ENCODE measurements at regions not wholly inside any gene's neighbourhood (a gene's known extent, or its start where the extent isn't known, plus 50 kb on each side); places are given as distances from the start of the nearest gene placed in this dataset.

- DNase-seq (ENCODE audit: low spot score), result no peak
- intact Hi-C loops (cut with DNase I), result no loop called here
These were observed 503.2 kb upstream of the CTSO start for GRCh38 chr4:156456830-156457229.

GRCh38 chr4:156443488-156443887 is 489.8 kb upstream of the CTSO start:
- intact Hi-C loops (cut with DNase I), result no loop called here
- no peak for DNase-seq (ENCODE audit: low spot score)

GRCh38 chr4:156442912-156443311 is 489.2 kb upstream of the CTSO start:
- DNase-seq (ENCODE audit: low spot score), result no peak

GRCh38 chr4:156439576-156440200 is 486.0 kb upstream of the CTSO start:
- DNase-seq (ENCODE audit: low spot score), result no peak
- intact Hi-C loops (cut with DNase I), result no loop called here

More at GRCh38 chr4:156442912-156443311, 489.2 kb upstream of the CTSO start:
- intact Hi-C loops (cut with DNase I), result no loop called here

GRCh38 chr4:156437666-156438065 is 484.0 kb upstream of the CTSO start:
- DNase-seq (ENCODE audit: low spot score), result no peak
- intact Hi-C loops (cut with DNase I), result no loop called here

- intact Hi-C loops (cut with DNase I), result no loop called here
- no peak for DNase-seq (ENCODE audit: low spot score)
These were observed 468.9 kb upstream of the CTSO start for GRCh38 chr4:156422576-156422975.

- DNase-seq (ENCODE audit: low spot score), result no peak
- intact Hi-C loops (cut with DNase I), result no loop called here
These were observed 467.0 kb upstream of the CTSO start for GRCh38 chr4:156420623-156421022.

- no peak for DNase-seq (ENCODE audit: low spot score)
- intact Hi-C loops (cut with DNase I), result no loop called here
These were observed 465.5 kb upstream of the CTSO start for GRCh38 chr4:156419080-156419685.

- intact Hi-C loops (cut with DNase I), result no loop called here
- no peak for DNase-seq (ENCODE audit: low spot score)
These were observed 460.7 kb upstream of the CTSO start for GRCh38 chr4:156414406-156414805.

GRCh38 chr4:156413239-156414135 is 459.8 kb upstream of the CTSO start:
- intact Hi-C loops (cut with DNase I), result no loop called here

GRCh38 chr4:156411531-156411930 is 457.9 kb upstream of the CTSO start:
- DNase-seq (ENCODE audit: low spot score), result no peak
- intact Hi-C loops (cut with DNase I), result no loop called here

More at GRCh38 chr4:156413239-156414135, 459.8 kb upstream of the CTSO start:
- DNase-seq (ENCODE audit: low spot score), result no peak

- no peak for DNase-seq (ENCODE audit: low spot score)
- intact Hi-C loops (cut with DNase I), result no loop called here
These were observed 455.1 kb upstream of the CTSO start for GRCh38 chr4:156408749-156409148.

- no peak for DNase-seq (ENCODE audit: low spot score)
- intact Hi-C loops (cut with DNase I), result no loop called here
These were observed 447.7 kb upstream of the CTSO start for GRCh38 chr4:156401371-156401770.

- DNase-seq (ENCODE audit: low spot score), result no peak
- intact Hi-C loops (cut with DNase I), result no loop called here
These were observed 442.9 kb upstream of the CTSO start for GRCh38 chr4:156396534-156396933.

GRCh38 chr4:156391325-156391653 is 437.6 kb upstream of the CTSO start:
- intact Hi-C loops (cut with DNase I), result no loop called here
- no peak for DNase-seq (ENCODE audit: low spot score)

GRCh38 chr4:156390599-156391324 is 437.1 kb upstream of the CTSO start:
- DNase-seq (ENCODE audit: low spot score), result no peak
- intact Hi-C loops (cut with DNase I), result no loop called here

- intact Hi-C loops (cut with DNase I), result no loop called here
- DNase-seq (ENCODE audit: low spot score), result no peak
These were observed 435.2 kb upstream of the CTSO start for GRCh38 chr4:156388826-156389225.

GRCh38 chr4:156378033-156378665 is 424.5 kb upstream of the CTSO start:
- intact Hi-C loops (cut with DNase I), result no loop called here
- DNase-seq (ENCODE audit: low spot score), result no peak

- intact Hi-C loops (cut with DNase I), result no loop called here
- no peak for DNase-seq (ENCODE audit: low spot score)
These were observed 423.5 kb upstream of the CTSO start for GRCh38 chr4:156377036-156377710.

Data from cardiac septum (tissue), 1 donor.